ENCODE measurements at regions not wholly inside any gene's neighbourhood (a gene's known extent, or its start where the extent isn't known, plus 50 kb on each side); places are given as distances from the start of the nearest gene placed in this dataset.

- no peak for DNase-seq
Observed at GRCh38 chr3:181764544-181764943, 52.8 kb downstream of the SOX2 start.

- DNase-seq, result no peak
Observed at GRCh38 chr3:181770296-181770695, 58.6 kb downstream of the SOX2 start.

DNA sequence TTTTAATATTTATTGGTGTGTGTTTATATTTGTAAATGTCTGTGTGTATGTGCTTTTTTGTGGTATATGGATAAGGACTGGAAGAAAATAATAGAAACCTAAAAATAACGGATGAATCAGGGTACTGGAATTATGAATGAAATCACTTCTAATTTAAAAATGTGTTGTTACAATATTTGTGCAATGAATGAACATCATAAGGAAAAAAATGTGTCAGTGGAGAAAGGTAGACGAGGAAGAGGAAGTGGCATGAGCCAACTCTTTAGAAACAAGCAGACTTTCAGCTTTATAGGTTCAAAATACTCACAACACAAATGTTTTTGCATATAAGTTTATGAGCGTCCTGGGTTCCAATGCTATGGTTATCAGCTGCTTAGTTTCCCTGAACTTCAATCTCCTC is 59.4 kb downstream of the SOX2 start:
- no peak for DNase-seq

GRCh38 chr3:181772166-181772565 is 60.4 kb downstream of the SOX2 start:
- DNase-seq, result no peak

DNA sequence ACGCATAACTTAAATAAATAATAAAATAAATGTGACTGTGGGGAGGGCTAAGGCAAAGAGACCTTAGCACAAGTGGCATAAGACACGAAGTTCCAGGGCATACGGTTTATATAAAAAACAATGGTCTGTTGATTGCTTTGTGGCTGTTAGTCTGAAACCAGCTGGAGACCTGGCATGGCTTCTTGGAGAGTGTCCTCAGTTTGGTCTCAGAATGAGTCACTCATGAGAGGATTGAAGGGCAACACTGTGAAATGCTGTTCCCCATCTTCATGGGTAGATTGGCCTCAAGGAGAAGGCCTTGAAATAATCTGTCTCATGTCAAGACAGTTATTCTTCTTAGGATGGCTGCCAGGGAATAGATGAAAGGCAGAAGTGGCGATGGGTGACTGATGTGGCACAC is 62.2 kb downstream of the SOX2 start:
- no peak for DNase-seq

DNA sequence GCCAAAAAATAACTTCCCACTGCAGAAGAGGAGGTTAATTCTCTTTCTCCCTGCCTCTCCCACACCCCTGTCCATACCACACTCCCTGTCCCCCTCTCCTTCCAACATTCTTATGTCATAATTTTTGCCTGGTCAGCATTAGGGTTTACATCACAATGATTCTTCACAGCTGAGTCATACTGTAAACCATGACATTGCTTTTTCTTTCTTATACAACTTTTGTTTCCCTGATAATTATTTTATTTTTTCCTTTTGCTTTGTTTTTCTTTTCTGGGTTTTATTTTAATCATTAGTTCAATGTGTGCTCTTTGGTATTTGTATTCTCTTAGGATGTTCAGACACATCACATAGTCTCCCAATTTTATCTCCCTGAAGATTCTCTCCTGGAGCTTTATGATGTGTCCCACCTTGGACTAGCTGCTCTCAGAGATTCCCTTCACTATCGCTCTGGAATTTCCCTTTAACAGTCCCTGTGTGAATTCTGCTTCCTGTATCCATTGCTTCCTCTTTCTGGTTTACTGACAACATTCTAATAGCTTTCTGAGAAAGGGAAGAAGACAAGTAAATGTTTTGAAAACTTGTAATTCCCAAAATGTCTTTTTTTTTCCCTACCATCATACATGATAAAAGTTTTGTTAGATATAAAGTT is 70.7 kb downstream of the SOX2 start:
- no peak for DNase-seq

- DNase-seq, result no peak
Observed at GRCh38 chr3:181790561-181790960, 78.8 kb downstream of the SOX2 start.

DNA sequence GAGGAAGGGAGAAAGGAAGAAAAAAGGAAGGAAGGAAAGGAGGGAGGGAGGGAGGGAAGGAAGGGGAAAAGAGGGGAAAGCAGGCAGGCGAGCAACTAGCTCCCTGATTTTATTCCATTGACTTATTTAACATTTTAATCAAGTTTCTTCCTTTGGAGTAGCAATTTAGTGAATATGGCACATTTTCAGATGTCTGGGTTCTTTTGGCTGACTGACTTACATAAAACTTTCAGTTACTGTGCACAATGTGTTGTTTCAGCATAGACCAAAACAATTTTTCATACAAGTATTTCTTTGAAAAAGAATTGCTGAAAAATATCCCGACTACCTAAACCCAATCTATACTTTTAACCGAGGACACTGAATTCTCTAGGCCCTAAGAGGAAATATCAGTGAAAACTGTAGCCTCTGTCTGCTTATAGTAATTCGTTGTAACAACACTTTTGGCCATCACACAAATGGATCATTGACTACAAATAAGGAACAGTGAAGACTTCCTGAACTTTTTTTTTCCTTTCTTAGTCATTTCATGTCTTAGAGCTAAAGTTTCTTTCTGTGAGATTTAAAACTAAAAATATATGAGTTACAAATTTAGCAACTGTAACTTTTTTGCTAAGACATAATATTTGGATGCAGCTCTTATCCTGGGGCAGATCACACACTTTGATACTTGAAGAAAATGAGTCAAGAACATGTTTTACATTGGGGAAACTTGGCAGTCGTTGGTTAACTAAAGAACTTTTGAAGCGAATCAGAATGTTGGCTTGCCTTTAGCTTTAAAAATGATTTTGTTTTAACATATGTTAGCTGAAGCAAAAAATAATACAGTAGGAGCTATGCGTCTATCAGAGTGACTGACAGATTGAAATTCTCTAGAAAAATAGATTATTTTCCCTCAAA is 79.6 kb downstream of the SOX2 start:
- DNase-seq, result no peak

DNA sequence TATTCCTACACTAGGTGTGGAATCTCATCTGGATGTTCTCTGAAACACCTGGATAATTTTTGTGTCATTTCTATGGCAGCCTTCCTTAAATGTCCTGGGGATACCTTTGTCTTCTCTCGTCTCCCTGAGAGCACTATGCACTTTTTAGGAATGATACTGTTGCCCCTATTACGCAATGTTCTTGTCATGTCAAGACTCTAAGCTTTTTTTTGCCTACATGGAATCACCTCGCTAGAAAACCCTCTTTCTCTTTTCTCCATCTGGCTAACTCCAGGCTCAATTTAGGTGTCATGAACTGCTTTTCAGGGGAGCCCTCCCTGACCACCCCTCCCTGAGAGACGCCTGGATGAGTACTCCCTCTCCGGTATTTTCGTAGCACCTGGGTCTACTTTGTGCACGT is 81.3 kb downstream of the SOX2 start:
- no peak for DNase-seq

DNA sequence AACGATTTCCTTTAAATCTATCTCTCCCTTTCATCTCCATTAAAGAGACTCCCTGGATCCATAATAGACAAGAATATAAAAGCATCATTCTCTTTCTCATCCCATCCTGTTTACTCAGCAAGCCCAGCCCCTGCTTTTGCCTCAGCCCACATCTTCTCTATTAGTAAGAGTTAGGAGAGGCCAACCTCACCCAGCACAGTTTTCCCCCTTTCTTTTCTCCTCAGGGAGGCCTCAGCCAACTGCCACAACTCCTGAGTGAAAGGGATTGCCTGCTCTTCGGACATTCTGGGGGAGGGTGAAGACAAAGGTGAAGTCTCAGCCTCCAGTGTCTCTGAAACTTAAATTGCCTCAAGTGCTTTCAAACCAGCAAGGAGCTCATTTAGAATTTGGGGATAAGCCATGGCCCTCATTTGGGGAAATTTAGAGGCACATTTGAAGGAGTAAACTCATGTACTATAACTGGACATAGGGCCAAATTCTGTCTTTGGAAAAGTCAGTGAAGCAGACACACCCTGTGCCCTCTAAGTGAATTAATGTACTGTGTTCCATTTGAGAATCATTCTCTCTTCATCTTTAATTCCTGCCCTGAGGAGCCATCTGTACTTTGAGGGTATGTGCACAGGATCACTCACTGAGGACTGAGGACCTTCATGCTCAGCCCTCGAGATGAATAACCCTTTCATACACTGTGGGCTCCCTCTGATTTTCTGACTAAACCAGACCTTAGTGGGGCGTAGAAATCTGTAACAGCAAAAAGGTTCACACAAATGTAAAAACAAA is 82.5 kb downstream of the SOX2 start:
- no peak for DNase-seq

GRCh38 chr3:181796641-181797040 is 84.9 kb downstream of the SOX2 start:
- no peak for DNase-seq

- no peak for DNase-seq
Observed at GRCh38 chr3:181797431-181797830, 85.7 kb downstream of the SOX2 start.

- no peak for DNase-seq
Observed at GRCh38 chr3:181805703-181806102, 94.0 kb downstream of the SOX2 start.

GRCh38 chr3:181808053-181808452 is 96.3 kb downstream of the SOX2 start:
- DNase-seq, result no peak

GRCh38 chr3:181823716-181824115 is 112.0 kb downstream of the SOX2 start:
- DNase-seq, result no peak

DNA sequence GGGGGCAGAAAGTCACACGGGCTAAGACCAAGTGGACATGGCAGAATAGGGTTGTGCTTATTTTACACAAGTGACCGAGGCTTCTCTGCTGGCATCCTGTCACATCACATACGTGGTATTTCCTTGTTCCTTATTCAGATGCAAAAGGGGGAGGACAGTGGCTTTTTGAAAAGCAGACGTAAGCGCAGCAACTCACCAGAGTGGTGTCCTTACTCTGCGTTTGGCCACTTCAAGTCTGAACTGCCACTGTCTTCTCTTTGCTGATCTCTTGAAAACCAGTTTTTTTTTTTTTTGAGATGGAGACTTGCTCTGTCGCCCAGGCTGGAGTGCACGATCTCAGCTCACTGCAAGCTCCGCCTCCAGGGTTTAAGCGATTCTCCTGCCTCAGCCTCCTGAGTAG is 113.2 kb downstream of the SOX2 start:
- no peak for DNase-seq

- DNase-seq, result peak; percentile 98
Observed at GRCh38 chr3:181839039-181839915, 127.6 kb downstream of the SOX2 start.

GRCh38 chr3:181839916-181840297 is 128.2 kb downstream of the SOX2 start:
- DNase-seq, result no peak

GRCh38 chr3:181844211-181844610 is 132.5 kb downstream of the SOX2 start:
- DNase-seq, result no peak

DNA sequence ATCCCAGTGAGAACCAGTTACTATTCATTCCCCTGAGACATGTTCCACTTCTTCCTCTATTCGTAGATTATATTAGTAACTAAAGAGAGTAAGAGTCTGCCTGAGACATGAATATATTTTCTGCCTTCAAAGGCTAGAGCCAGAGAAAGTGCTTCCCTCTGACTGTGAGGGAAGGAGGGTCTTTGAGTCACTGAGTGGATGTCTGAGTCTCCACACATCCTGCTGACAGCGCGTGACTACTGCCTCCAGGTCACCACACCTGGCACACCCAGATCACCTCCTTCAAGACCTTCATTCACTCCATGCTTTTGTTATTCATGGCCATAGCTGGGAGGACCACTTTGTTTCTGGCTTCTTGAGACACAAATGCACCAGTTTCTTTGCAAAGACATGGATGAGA is 135.6 kb downstream of the SOX2 start:
- no peak for DNase-seq

- DNase-seq, result peak; percentile 83
Observed at GRCh38 chr3:181851063-181851462, 139.3 kb downstream of the SOX2 start.

GRCh38 chr3:181855825-181856224 is 144.1 kb downstream of the SOX2 start:
- DNase-seq, result no peak

GRCh38 chr3:181859518-181859917 is 147.8 kb downstream of the SOX2 start:
- no peak for DNase-seq

All from NCI-H1436 treated with DMSO at 0.1 percent for 48 hours (cell line).